WTC11 (cell line): ENCODE measurements at regions not wholly inside any gene's neighbourhood (a gene's known extent, or its start where the extent isn't known, plus 50 kb on each side); places are given as distances from the start of the nearest gene placed in this dataset.

Experiments
- CBFB ChIP-seq: sonication (generic); formaldehyde crosslinking; IDR thresholded peaks from 2 replicates; pipeline ENCODE4 v1.8.1; 2022; ENCODE audit warnings: mild to moderate bottlenecking, low read depth, missing genetic modification reagents
- CREB1 ChIP-seq: sonication (generic); formaldehyde crosslinking; IDR thresholded peaks from 2 replicates; pipeline ENCODE4 v1.8.0; 2023; ENCODE audit warnings: mild to moderate bottlenecking, missing genetic modification reagents
- TEAD4 ChIP-seq: sonication (generic); formaldehyde crosslinking; IDR thresholded peaks from 2 replicates; pipeline ENCODE4 v1.8.0; 2022; ENCODE audit warnings: mild to moderate bottlenecking, missing genetic modification reagents
- TF ChIP-seq, protein P1 (sequence below): fragments of 200-600 bp; IDR thresholded peaks from 2 replicates; pipeline ENCODE4 v1.8.0; 2022; ENCODE audit warnings: antibody characterized with exemption
- TF ChIP-seq, protein P2 (sequence below): sonication (generic); formaldehyde crosslinking; IDR thresholded peaks from 2 replicates; pipeline ENCODE4 v1.8.1; 2023; ENCODE audit warnings: mild to moderate bottlenecking, missing genetic modification reagents

- TF ChIP-seq, protein P1, sequence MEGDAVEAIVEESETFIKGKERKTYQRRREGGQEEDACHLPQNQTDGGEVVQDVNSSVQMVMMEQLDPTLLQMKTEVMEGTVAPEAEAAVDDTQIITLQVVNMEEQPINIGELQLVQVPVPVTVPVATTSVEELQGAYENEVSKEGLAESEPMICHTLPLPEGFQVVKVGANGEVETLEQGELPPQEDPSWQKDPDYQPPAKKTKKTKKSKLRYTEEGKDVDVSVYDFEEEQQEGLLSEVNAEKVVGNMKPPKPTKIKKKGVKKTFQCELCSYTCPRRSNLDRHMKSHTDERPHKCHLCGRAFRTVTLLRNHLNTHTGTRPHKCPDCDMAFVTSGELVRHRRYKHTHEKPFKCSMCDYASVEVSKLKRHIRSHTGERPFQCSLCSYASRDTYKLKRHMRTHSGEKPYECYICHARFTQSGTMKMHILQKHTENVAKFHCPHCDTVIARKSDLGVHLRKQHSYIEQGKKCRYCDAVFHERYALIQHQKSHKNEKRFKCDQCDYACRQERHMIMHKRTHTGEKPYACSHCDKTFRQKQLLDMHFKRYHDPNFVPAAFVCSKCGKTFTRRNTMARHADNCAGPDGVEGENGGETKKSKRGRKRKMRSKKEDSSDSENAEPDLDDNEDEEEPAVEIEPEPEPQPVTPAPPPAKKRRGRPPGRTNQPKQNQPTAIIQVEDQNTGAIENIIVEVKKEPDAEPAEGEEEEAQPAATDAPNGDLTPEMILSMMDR = no peak
- TF ChIP-seq CBFB (CRISPR knock-in tag) (no peak), CREB1 (CRISPR knock-in tag) (no peak), TEAD4 (no peak)
- TF ChIP-seq, protein P2, sequence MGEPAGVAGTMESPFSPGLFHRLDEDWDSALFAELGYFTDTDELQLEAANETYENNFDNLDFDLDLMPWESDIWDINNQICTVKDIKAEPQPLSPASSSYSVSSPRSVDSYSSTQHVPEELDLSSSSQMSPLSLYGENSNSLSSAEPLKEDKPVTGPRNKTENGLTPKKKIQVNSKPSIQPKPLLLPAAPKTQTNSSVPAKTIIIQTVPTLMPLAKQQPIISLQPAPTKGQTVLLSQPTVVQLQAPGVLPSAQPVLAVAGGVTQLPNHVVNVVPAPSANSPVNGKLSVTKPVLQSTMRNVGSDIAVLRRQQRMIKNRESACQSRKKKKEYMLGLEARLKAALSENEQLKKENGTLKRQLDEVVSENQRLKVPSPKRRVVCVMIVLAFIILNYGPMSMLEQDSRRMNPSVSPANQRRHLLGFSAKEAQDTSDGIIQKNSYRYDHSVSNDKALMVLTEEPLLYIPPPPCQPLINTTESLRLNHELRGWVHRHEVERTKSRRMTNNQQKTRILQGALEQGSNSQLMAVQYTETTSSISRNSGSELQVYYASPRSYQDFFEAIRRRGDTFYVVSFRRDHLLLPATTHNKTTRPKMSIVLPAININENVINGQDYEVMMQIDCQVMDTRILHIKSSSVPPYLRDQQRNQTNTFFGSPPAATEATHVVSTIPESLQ (CRISPR knock-in tag) = no peak
These were observed 188.4 kb upstream of the THRB start for GRCh38 chr3:24683090-24683489.
